Erythroblast (primary cell): ENCODE measurements at regions not wholly inside any gene's neighbourhood (a gene's known extent, or its start where the extent isn't known, plus 50 kb on each side); places are given as distances from the start of the nearest gene placed in this dataset.

ENCODE experiments used
- GATA1 ChIP-seq: IDR thresholded peaks from 2 replicates; pipeline ENCODE4 v1.6.1; 2011; ENCODE audit warnings: low read depth, mild to moderate bottlenecking, control low read depth, low read length, moderate library complexity
- POLR2A ChIP-seq: IDR thresholded peaks from 2 replicates; pipeline ENCODE4 v1.6.1; 2011; ENCODE audit warnings: mild to moderate bottlenecking, low read length

DNA sequence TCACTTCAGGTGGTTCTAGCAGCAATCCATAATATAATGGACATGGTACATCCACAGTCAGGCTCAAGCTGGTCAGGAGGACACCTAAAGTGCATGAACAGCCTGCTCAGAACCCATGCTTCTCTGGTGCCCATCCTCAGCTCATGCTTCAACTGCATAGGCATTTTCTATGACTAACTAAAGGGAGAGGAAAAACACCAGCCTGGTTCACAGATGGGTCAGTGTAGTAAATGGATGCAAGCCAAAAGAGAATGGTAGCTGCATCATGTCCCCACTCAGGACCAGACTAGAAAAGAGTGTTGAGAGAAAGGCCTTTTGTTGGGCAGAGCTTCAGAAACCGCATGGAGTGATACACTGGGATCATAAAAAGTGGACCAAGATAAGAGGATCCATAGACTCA lies 556.6 kb downstream of the TLE1 start:
- TF ChIP-seq POLR2A = no peak
- no peak for TF ChIP-seq GATA1
